WTC11 (cell line): ENCODE measurements at regions not wholly inside any gene's neighbourhood (a gene's known extent, or its start where the extent isn't known, plus 50 kb on each side); places are given as distances from the start of the nearest gene placed in this dataset.

Experiments
- ATAC-seq: fragments of 200-7000 bp; cut with Tn5 transposase; 2 replicates; pipeline ENCODE4 v1.10.0; 2021; ENCODE audit warnings: mild to moderate bottlenecking, moderate library complexity
- CTCF ChIA-PET: fragments of 300-600 bp; sonication (Branson Sonifier 250); formaldehyde crosslinking; loops from one replicate; lab custom pipeline; 2021; ENCODE audit warnings: antibody characterized with exemption; lab: Charles Lee
- POLR2A ChIA-PET: fragments of 350-600 bp; sonication (Branson Sonifier 250); formaldehyde crosslinking; loops from one replicate; lab custom pipeline; 2021; ENCODE audit warnings: antibody characterized with exemption; lab: Charles Lee
- DNase-seq: peaks from one replicate; pipeline ENCODE4 v3.0.0; 2021; ENCODE audit warnings: low spot score
- H3K27ac Mint-ChIP-seq: 2 replicates; pipeline ENCODE4 v1.8.0; 2021; ENCODE audit warnings: mixed read lengths
- H3K27me3 Mint-ChIP-seq: 2 replicates; pipeline ENCODE4 v1.8.0; 2021; ENCODE audit warnings: low read depth, mild to moderate bottlenecking, moderate library complexity, mixed read lengths
- H3K36me3 Mint-ChIP-seq: 2 replicates; pipeline ENCODE4 v1.8.0; 2021; ENCODE audit warnings: mixed read lengths
- H3K4me1 Mint-ChIP-seq: 2 replicates; pipeline ENCODE4 v1.8.0; 2022; ENCODE audit warnings: mixed read lengths
- H3K4me3 Mint-ChIP-seq: 2 replicates; pipeline ENCODE4 v1.8.0; 2021; ENCODE audit warnings: mild to moderate bottlenecking, moderate library complexity, mixed read lengths
- H3K9me3 Mint-ChIP-seq: 2 replicates; pipeline ENCODE4 v1.8.0; 2021; ENCODE audit warnings: mixed read lengths
- CBFB ChIP-seq: sonication (generic); formaldehyde crosslinking; IDR thresholded peaks from 2 replicates; pipeline ENCODE4 v1.8.1; 2022; ENCODE audit warnings: mild to moderate bottlenecking, low read depth, missing genetic modification reagents
- CREB1 ChIP-seq: sonication (generic); formaldehyde crosslinking; IDR thresholded peaks from 2 replicates; pipeline ENCODE4 v1.8.0; 2023; ENCODE audit warnings: mild to moderate bottlenecking, missing genetic modification reagents
- ELF4 ChIP-seq: sonication (generic); formaldehyde crosslinking; IDR thresholded peaks from 2 replicates; pipeline ENCODE4 v1.8.1; 2022; ENCODE audit warnings: low read depth, mild to moderate bottlenecking, moderate library complexity, missing genetic modification reagents
- GABPB1 ChIP-seq: sonication (generic); formaldehyde crosslinking; IDR thresholded peaks from 2 replicates; pipeline ENCODE4 v1.8.1; 2023; ENCODE audit warnings: mild to moderate bottlenecking, missing genetic modification reagents
- GTF2I ChIP-seq: fragments of 250-450 bp; sonication (Bioruptor Pico); conservative IDR thresholded peaks from 2 replicates; pipeline ENCODE4 v1.4.0; 2021; ENCODE audit warnings: mild to moderate bottlenecking
- MLX ChIP-seq: sonication (generic); formaldehyde crosslinking; IDR thresholded peaks from 2 replicates; pipeline ENCODE4 v1.8.1; 2023; ENCODE audit warnings: mild to moderate bottlenecking, missing genetic modification reagents, moderate library complexity
- PREB ChIP-seq: sonication (generic); formaldehyde crosslinking; IDR thresholded peaks from 2 replicates; pipeline ENCODE4 v1.8.1; 2022; ENCODE audit warnings: mild to moderate bottlenecking, missing genetic modification reagents, moderate library complexity, borderline replicate concordance
- PRRX2 ChIP-seq: fragments of 250-450 bp; sonication (Bioruptor Pico); IDR thresholded peaks from 2 replicates; pipeline ENCODE4 v1.8.0; 2021; ENCODE audit warnings: mild to moderate bottlenecking
- SMAD3 ChIP-seq: sonication (generic); formaldehyde crosslinking; IDR thresholded peaks from 2 replicates; pipeline ENCODE4 v1.8.0; 2022; ENCODE audit warnings: missing genetic modification reagents, mild to moderate bottlenecking, borderline replicate concordance
- TP53 ChIP-seq: sonication (generic); formaldehyde crosslinking; IDR thresholded peaks from 2 replicates; pipeline ENCODE4 v1.8.1; 2023; ENCODE audit warnings: mild to moderate bottlenecking, missing genetic modification reagents
- ZBTB21 ChIP-seq: sonication (generic); formaldehyde crosslinking; IDR thresholded peaks from 2 replicates; pipeline ENCODE4 v1.8.1; 2023; ENCODE audit warnings: mild to moderate bottlenecking, missing genetic modification reagents, borderline replicate concordance
- ZNF138 ChIP-seq: sonication (generic); formaldehyde crosslinking; conservative IDR thresholded peaks from 2 replicates; pipeline ENCODE4 v1.8.1; 2022; ENCODE audit warnings: mild to moderate bottlenecking, moderate library complexity, missing genetic modification reagents
- TF ChIP-seq, protein P1 (sequence below): fragments of 250-450 bp; sonication (Bioruptor Pico); IDR thresholded peaks from 2 replicates; pipeline ENCODE4 v2.1.2; 2022; ENCODE audit warnings: mild to moderate bottlenecking, moderate library complexity
- TF ChIP-seq, protein P2 (sequence below): sonication (generic); formaldehyde crosslinking; IDR thresholded peaks from 2 replicates; pipeline ENCODE4 v1.8.1; 2023; ENCODE audit warnings: mild to moderate bottlenecking, missing genetic modification reagents, moderate library complexity
- TF ChIP-seq, protein P3 (sequence below): sonication (generic); formaldehyde crosslinking; IDR thresholded peaks from 2 replicates; pipeline ENCODE4 v1.8.0; 2022; ENCODE audit warnings: missing genetic modification reagents

GRCh38 chr9:135357863-135358551 is 121.6 kb upstream of the PPP1R26 start:
- CTCF ChIA-PET, result no interaction called here
- TF ChIP-seq, protein P1, sequence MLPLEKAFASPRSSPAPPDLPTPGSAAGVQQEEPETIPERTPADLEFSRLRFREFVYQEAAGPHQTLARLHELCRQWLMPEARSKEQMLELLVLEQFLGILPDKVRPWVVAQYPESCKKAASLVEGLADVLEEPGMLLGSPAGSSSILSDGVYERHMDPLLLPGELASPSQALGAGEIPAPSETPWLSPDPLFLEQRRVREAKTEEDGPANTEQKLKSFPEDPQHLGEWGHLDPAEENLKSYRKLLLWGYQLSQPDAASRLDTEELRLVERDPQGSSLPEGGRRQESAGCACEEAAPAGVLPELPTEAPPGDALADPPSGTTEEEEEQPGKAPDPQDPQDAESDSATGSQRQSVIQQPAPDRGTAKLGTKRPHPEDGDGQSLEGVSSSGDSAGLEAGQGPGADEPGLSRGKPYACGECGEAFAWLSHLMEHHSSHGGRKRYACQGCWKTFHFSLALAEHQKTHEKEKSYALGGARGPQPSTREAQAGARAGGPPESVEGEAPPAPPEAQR, result no peak
- TF ChIP-seq GABPB1 (CRISPR knock-in tag) (no peak), PRRX2 (no peak), TP53 (CRISPR knock-in tag) (no peak), CBFB (CRISPR knock-in tag) (no peak), ZBTB21 (CRISPR knock-in tag) (no peak), GTF2I (CRISPR knock-in tag) (no peak)
- H3K9me3 Mint-ChIP-seq, result no peaks in the 10 kb centered on the region
- no peak for DNase-seq
- POLR2A ChIA-PET, result interaction anchor here (1.0 kb wide), 1 partner anchor 14 kb away, joined by 3 read pairs; no protein-coding TSS in a partner anchor
- no peak overlapping the region for H3K27ac Mint-ChIP-seq
- H3K4me1 Mint-ChIP-seq, result peaks cover 4% of the 10 kb centered on the region; the same call in 1 of the 2 replicates
- ATAC-seq, result no peak
- no peaks in the 10 kb centered on the region for H3K27me3 Mint-ChIP-seq
- no peaks in the 10 kb centered on the region for H3K36me3 Mint-ChIP-seq
- H3K4me3 Mint-ChIP-seq, result no peak overlapping the region

- Mint-ChIP-seq H3K27me3 (no peaks in the 10 kb centered on the region), H3K27ac (no peak overlapping the region), H3K4me1 (no peaks in the 10 kb centered on the region), H3K4me3 (no peak overlapping the region), H3K9me3 (no peaks in the 10 kb centered on the region), H3K36me3 (no peaks in the 10 kb centered on the region)
- TF ChIP-seq, protein P2, sequence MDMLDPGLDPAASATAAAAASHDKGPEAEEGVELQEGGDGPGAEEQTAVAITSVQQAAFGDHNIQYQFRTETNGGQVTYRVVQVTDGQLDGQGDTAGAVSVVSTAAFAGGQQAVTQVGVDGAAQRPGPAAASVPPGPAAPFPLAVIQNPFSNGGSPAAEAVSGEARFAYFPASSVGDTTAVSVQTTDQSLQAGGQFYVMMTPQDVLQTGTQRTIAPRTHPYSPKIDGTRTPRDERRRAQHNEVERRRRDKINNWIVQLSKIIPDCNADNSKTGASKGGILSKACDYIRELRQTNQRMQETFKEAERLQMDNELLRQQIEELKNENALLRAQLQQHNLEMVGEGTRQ, result no peak
- no peak for TF ChIP-seq SMAD3 (CRISPR knock-in tag)
- no peak for TF ChIP-seq MLX
- no peak for TF ChIP-seq ZNF138
- TF ChIP-seq, protein P3, sequence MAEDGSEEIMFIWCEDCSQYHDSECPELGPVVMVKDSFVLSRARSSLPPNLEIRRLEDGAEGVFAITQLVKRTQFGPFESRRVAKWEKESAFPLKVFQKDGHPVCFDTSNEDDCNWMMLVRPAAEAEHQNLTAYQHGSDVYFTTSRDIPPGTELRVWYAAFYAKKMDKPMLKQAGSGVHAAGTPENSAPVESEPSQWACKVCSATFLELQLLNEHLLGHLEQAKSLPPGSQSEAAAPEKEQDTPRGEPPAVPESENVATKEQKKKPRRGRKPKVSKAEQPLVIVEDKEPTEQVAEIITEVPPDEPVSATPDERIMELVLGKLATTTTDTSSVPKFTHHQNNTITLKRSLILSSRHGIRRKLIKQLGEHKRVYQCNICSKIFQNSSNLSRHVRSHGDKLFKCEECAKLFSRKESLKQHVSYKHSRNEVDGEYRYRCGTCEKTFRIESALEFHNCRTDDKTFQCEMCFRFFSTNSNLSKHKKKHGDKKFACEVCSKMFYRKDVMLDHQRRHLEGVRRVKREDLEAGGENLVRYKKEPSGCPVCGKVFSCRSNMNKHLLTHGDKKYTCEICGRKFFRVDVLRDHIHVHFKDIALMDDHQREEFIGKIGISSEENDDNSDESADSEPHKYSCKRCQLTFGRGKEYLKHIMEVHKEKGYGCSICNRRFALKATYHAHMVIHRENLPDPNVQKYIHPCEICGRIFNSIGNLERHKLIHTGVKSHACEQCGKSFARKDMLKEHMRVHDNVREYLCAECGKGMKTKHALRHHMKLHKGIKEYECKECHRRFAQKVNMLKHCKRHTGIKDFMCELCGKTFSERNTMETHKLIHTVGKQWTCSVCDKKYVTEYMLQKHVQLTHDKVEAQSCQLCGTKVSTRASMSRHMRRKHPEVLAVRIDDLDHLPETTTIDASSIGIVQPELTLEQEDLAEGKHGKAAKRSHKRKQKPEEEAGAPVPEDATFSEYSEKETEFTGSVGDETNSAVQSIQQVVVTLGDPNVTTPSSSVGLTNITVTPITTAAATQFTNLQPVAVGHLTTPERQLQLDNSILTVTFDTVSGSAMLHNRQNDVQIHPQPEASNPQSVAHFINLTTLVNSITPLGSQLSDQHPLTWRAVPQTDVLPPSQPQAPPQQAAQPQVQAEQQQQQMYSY (CRISPR knock-in tag), result no peak
- TF ChIP-seq CREB1 (CRISPR knock-in tag), result no peak
- TF ChIP-seq PREB (CRISPR knock-in tag), result no peak
- TF ChIP-seq ELF4 (CRISPR knock-in tag), result no peak
- CTCF ChIA-PET, result no interaction called here
- DNase-seq (no peak), ATAC-seq (no peak)
- POLR2A ChIA-PET, result interaction anchor here (1.0 kb wide), 1 partner anchor 13 kb away, joined by 3 read pairs; no protein-coding TSS in a partner anchor
Measured at GRCh38 chr9:135358552-135358940, 121.0 kb upstream of the PPP1R26 start.
